ENCODE measurements at regions not wholly inside any gene's neighbourhood (a gene's known extent, or its start where the extent isn't known, plus 50 kb on each side); places are given as distances from the start of the nearest gene placed in this dataset.

- Histone ChIP-seq H3K27me3 (ENCODE audit: control insufficient read depth, insufficient read depth, low read length) (no peaks in the 10 kb centered on the region), H3K9me3 (ENCODE audit: control insufficient read depth in 2 of 2, low read length in 2 of 2) (no peaks in the 10 kb centered on the region), H3K4me3 (ENCODE audit: low read depth, low read length) (no peak overlapping the region), H3K36me3 (ENCODE audit: control insufficient read depth, insufficient read depth, low read length) (no peaks in the 10 kb centered on the region), H3K27ac (ENCODE audit: insufficient read depth, low read length, poor library complexity, severe bottlenecking) (no peak overlapping the region), H3K4me1 (ENCODE audit: control insufficient read depth, insufficient read depth, low read length, poor library complexity, severe bottlenecking) (no peaks in the 10 kb centered on the region)
- DNase-seq (no peak), ATAC-seq (ENCODE audit: low read depth in 2 of 2) (no peak)
- Mint-ChIP-seq H3K9me3 (peaks cover 0 to 8% (median 0%) of the 10 kb centered on the region in 7 donors), H3K27me3 (no peaks in the 10 kb centered on the region), H3K4me3 (no peak overlapping the region), H3K4me1 (no peaks in the 10 kb centered on the region), H3K27ac (no peak overlapping the region), H3K36me3 (no peaks in the 10 kb centered on the region)
Observed at GRCh38 chr7:155885167-155886155, 73.2 kb upstream of the SHH start.

- DNase-seq (no peak), ATAC-seq (ENCODE audit: low read depth in 2 of 2) (no peak)
- H3K9me3 Mint-ChIP-seq: peaks cover 0 to 8% (median 0%) of the 10 kb centered on the region in 7 donors
Observed at GRCh38 chr7:155884225-155885166, 72.2 kb upstream of the SHH start.

GRCh38 chr7:155883491-155884224 is 71.4 kb upstream of the SHH start:
- H3K27ac Mint-ChIP-seq: no peak overlapping the region
- Histone ChIP-seq H3K27me3 (ENCODE audit: control insufficient read depth, insufficient read depth, low read length) (no peaks in the 10 kb centered on the region), H3K4me1 (ENCODE audit: control insufficient read depth, insufficient read depth, low read length, poor library complexity, severe bottlenecking) (no peaks in the 10 kb centered on the region), H3K4me3 (ENCODE audit: low read depth, low read length) (no peak overlapping the region), H3K36me3 (ENCODE audit: control insufficient read depth, insufficient read depth, low read length) (no peaks in the 10 kb centered on the region), H3K9me3 (ENCODE audit: control insufficient read depth in 2 of 2, low read length in 2 of 2) (no peaks in the 10 kb centered on the region), H3K27ac (ENCODE audit: insufficient read depth, low read length, poor library complexity, severe bottlenecking) (no peak overlapping the region)
- no peak for DNase-seq
- no peak for ATAC-seq (ENCODE audit: low read depth in 2 of 2)
- H3K4me3 Mint-ChIP-seq: no peak overlapping the region
- no peaks in the 10 kb centered on the region for H3K36me3 Mint-ChIP-seq
- H3K4me1 Mint-ChIP-seq: no peaks in the 10 kb centered on the region
- no peaks in the 10 kb centered on the region for H3K27me3 Mint-ChIP-seq
- peaks cover 0 to 5% (median 0%) of the 10 kb centered on the region in 7 donors for H3K9me3 Mint-ChIP-seq

More at GRCh38 chr7:155884225-155885166, 72.2 kb upstream of the SHH start:
- no peak overlapping the region for H3K27ac Mint-ChIP-seq
- Histone ChIP-seq H3K9me3 (ENCODE audit: control insufficient read depth in 2 of 2, low read length in 2 of 2) (no peaks in the 10 kb centered on the region), H3K27ac (ENCODE audit: insufficient read depth, low read length, poor library complexity, severe bottlenecking) (no peak overlapping the region), H3K27me3 (ENCODE audit: control insufficient read depth, insufficient read depth, low read length) (no peaks in the 10 kb centered on the region), H3K4me3 (ENCODE audit: low read depth, low read length) (no peak overlapping the region), H3K4me1 (ENCODE audit: control insufficient read depth, insufficient read depth, low read length, poor library complexity, severe bottlenecking) (no peaks in the 10 kb centered on the region), H3K36me3 (ENCODE audit: control insufficient read depth, insufficient read depth, low read length) (no peaks in the 10 kb centered on the region)
- H3K27me3 Mint-ChIP-seq: no peaks in the 10 kb centered on the region
- no peaks in the 10 kb centered on the region for H3K36me3 Mint-ChIP-seq
- H3K4me3 Mint-ChIP-seq: no peak overlapping the region
- H3K4me1 Mint-ChIP-seq: no peaks in the 10 kb centered on the region

- H3K36me3 ChIP-seq (ENCODE audit: control insufficient read depth, insufficient read depth, low read length): no peaks in the 10 kb centered on the region
- H3K4me3 ChIP-seq (ENCODE audit: low read depth, low read length): no peak overlapping the region
- H3K9me3 ChIP-seq (ENCODE audit: control insufficient read depth in 2 of 2, low read length in 2 of 2): no peaks in the 10 kb centered on the region
- DNase-seq (no peak), ATAC-seq (ENCODE audit: low read depth in 2 of 2) (no peak)
- Mint-ChIP-seq H3K4me3 (no peak overlapping the region), H3K4me1 (no peaks in the 10 kb centered on the region), H3K27me3 (no peaks in the 10 kb centered on the region), H3K27ac (no peak overlapping the region), H3K9me3 (peaks cover 0 to 3% (median 0%) of the 10 kb centered on the region in 7 donors), H3K36me3 (no peaks in the 10 kb centered on the region)
- no peaks in the 10 kb centered on the region for H3K27me3 ChIP-seq (ENCODE audit: control insufficient read depth, insufficient read depth, low read length)
- no peaks in the 10 kb centered on the region for H3K4me1 ChIP-seq (ENCODE audit: control insufficient read depth, insufficient read depth, low read length, poor library complexity, severe bottlenecking)
- no peak overlapping the region for H3K27ac ChIP-seq (ENCODE audit: insufficient read depth, low read length, poor library complexity, severe bottlenecking)
Observed at GRCh38 chr7:155882596-155882995, 70.3 kb upstream of the SHH start.

GRCh38 chr7:155881471-155882350 is 69.4 kb upstream of the SHH start:
- no peak overlapping the region for H3K4me3 ChIP-seq (ENCODE audit: low read depth, low read length)
- Mint-ChIP-seq H3K4me3 (no peak overlapping the region), H3K9me3 (peaks cover 0 to 3% (median 0%) of the 10 kb centered on the region in 7 donors), H3K4me1 (no peaks in the 10 kb centered on the region), H3K27me3 (no peaks in the 10 kb centered on the region), H3K36me3 (no peaks in the 10 kb centered on the region), H3K27ac (no peak overlapping the region)
- H3K36me3 ChIP-seq (ENCODE audit: control insufficient read depth, insufficient read depth, low read length): no peaks in the 10 kb centered on the region
- H3K27me3 ChIP-seq (ENCODE audit: control insufficient read depth, insufficient read depth, low read length): no peaks in the 10 kb centered on the region
- H3K4me1 ChIP-seq (ENCODE audit: control insufficient read depth, insufficient read depth, low read length, poor library complexity, severe bottlenecking): no peaks in the 10 kb centered on the region
- no peak overlapping the region for H3K27ac ChIP-seq (ENCODE audit: insufficient read depth, low read length, poor library complexity, severe bottlenecking)
- no peaks in the 10 kb centered on the region for H3K9me3 ChIP-seq (ENCODE audit: control insufficient read depth in 2 of 2, low read length in 2 of 2)
- no peak for ATAC-seq (ENCODE audit: low read depth in 2 of 2)
- DNase-seq: no peak

- Histone ChIP-seq H3K9me3 (ENCODE audit: control insufficient read depth in 2 of 2, low read length in 2 of 2) (no peaks in the 10 kb centered on the region), H3K4me1 (ENCODE audit: control insufficient read depth, insufficient read depth, low read length, poor library complexity, severe bottlenecking) (no peaks in the 10 kb centered on the region), H3K36me3 (ENCODE audit: control insufficient read depth, insufficient read depth, low read length) (no peaks in the 10 kb centered on the region), H3K27ac (ENCODE audit: insufficient read depth, low read length, poor library complexity, severe bottlenecking) (no peak overlapping the region), H3K27me3 (ENCODE audit: control insufficient read depth, insufficient read depth, low read length) (no peaks in the 10 kb centered on the region), H3K4me3 (ENCODE audit: low read depth, low read length) (no peak overlapping the region)
- ATAC-seq (ENCODE audit: low read depth in 2 of 2): no peak
- H3K4me1 Mint-ChIP-seq: no peaks in the 10 kb centered on the region
- no peak overlapping the region for H3K4me3 Mint-ChIP-seq
- no peaks in the 10 kb centered on the region for H3K27me3 Mint-ChIP-seq
- H3K9me3 Mint-ChIP-seq: peaks cover 0 to 3% (median 0%) of the 10 kb centered on the region in 7 donors
- no peak overlapping the region for H3K27ac Mint-ChIP-seq
- DNase-seq: no peak
- no peaks in the 10 kb centered on the region for H3K36me3 Mint-ChIP-seq
Observed at GRCh38 chr7:155880721-155881120, 68.5 kb upstream of the SHH start.
